GM21381 (cell line): ENCODE measurements at regions not wholly inside any gene's neighbourhood (a gene's known extent, or its start where the extent isn't known, plus 50 kb on each side); places are given as distances from the start of the nearest gene placed in this dataset.
"Not testable (repeated sequence)": the region's sequence is repeated elsewhere in the genome, so short reads cannot be mapped to it uniquely, and the experiment has no call there.

Source experiments
- ATAC-seq: cut with Tn5 transposase; IDR thresholded peaks from one replicate; pipeline ENCODE4 v1.9.1; 2021; ENCODE audit warnings: mild to moderate bottlenecking, moderate library complexity; ENCODE audit not compliant: unreplicated experiment

DNA sequence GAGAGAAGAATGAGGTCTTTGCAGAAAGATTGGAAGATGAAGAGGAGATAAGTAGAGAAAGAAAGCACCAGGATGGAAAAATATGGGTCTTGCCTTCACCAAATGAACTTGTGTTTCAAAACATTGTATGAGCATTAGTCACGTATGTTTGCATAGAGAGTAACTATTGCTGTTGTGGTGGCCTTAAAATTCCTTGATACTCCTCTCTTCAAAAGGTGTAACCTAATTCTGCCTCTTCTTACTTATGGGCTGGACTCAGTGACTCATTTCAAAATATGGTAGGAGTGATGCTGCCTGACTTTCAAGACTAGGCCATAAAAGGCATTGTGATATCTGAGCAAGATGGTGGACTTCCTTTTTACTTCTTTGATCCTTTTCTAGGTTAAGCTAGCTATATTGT, 228.7 kb upstream of the ZNF385D start:
- ATAC-seq: no peak

DNA sequence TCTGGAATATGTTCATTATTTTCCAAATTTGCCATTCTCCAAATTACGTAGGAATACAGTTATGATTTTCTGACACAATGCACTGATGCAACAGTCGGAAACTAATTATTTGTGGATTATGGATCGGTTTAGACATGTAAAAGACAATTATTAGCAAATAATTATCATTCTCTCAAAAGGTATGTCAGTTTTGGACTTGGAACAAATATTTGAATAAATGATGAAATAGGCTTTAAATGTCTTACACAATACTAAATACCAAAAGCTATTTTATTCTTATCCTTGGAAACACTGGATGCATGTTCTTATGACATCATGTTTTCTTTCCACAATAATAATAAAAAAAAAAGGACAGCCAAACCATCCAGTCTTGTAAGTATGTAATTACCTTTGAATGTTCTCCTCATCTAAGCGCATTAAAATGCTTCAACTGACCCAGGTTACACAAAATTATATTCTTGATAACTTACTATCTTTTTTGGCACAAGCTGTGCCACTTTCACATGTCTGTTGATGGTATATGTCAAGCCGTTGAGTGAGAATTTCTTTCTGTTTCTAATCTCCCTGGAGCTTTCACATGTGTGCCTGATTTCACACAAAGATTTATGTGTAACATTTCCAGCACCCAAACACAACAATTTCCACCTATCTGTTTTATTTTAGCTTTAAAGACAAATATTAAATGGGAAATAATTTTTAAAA, 238.5 kb upstream of the ZNF385D start:
- ATAC-seq: no peak

DNA sequence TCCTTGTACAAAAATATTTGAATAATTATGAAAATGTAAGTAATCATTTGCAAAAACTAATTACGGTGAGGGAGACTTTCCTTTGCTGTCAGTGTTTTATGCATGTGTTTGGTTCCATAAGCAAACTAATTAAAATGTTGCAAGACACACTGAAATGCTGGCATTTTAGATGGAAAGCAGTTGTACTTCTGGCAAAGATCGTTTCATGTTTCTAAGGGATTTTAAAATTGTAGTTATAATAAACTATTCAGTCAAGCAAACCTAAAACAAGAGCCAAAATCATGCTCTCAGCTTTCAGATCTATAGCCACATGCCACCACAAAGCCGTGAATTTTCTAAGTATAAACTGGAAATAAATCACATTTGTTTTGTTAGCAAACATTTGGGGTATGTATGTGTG, 240.1 kb upstream of the ZNF385D start:
- no peak for ATAC-seq

DNA sequence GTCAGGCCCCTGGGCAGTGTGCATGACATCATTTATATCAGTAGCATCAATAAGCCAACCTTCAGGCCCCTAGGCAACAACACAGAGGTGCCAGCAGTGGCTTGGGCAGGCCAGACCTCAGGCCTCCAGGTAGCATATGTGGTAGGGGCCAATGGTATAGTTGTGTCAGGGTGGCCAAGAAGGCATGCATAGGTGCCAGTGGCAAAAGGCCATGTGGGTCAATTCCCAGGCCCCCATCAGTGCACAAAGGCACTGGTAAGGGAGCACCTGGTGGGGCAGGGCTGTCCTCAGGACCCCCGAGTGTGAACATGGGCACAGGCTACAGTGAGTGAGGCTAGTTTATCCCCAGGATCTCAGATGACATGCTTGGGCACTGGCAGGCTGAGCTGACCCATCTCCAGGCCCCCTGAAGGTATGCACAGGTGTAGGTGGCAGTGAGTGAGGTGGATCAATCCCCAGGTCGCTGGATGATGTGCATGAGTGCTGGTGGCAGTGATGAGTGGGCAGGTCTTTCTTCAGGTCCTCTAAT, 244.1 kb upstream of the ZNF385D start:
- no peak for ATAC-seq

DNA sequence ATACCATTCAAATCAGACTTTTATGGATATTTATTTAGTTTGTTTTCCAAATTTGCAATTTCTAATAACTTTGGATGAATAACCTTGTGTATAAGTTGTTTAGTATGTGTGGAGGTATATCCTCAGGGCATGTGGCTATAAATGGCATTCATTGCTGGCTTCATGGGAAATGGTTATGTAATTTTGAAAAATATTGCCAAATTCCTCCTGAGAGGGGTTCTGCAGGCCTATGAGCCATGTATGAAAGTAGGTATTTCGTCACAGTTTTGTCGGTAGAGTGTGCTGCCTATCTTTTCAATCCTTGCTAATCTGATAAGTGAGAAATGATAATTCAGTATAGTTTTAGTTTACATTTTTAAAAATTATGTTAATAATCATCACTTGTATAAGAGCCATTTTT, 256.4 kb upstream of the ZNF385D start:
- no peak for ATAC-seq

DNA sequence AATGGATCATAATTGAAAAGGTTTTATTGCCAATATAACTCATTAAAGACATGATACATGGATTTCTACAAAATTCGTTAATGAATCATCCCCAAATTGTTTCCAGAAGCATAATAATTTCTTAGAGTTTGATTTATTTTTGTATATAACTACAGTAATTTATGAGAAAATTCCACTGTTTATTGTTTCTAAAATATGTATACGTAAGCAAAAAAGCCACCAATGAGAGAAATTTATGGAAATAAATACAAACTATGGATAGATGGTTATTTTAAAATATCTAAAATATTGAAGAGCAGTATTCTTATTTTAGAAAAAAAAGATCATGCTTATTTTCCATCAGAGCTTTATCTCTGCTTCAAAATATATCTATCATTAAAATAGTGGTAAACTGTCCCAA, 260.0 kb upstream of the ZNF385D start:
- ATAC-seq: no peak

DNA sequence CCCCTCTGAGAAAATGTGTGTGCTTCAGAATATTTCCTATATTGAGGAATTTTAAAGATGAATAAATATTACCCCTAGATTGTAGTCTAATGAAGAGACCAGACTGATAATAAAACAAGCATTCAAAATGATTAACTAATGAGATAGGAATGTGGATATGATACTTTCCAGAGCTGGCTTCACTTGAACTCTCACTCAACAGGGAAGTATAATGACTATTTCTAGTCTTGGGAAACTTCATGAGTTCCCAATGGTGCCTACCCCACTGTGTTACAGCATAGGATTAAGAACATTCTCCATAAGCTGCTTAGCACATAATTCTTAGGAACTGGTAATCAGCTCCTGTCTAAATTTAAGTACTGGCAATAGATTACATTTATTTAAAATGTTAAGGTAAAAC, 261.5 kb upstream of the ZNF385D start:
- no peak for ATAC-seq

DNA sequence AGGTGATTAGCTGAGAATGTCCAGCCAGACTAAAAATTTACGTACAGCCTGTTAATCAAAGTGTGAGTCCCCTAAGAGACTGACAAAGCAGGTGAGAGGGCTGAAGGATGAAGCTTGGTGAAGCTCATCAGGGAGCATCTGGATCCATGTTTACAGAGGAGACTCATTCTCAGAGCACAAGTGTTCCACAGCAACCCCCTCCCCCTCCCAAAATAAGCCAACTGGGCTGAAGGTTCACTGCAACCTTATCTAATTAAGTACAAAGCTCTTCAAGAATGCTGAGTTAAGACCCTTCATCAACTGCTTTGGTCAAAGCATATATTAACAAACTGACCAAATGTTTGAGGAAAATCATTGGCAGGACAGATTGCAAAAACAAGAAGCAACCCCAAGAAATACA, 262.6 kb upstream of the ZNF385D start:
- no peak for ATAC-seq

DNA sequence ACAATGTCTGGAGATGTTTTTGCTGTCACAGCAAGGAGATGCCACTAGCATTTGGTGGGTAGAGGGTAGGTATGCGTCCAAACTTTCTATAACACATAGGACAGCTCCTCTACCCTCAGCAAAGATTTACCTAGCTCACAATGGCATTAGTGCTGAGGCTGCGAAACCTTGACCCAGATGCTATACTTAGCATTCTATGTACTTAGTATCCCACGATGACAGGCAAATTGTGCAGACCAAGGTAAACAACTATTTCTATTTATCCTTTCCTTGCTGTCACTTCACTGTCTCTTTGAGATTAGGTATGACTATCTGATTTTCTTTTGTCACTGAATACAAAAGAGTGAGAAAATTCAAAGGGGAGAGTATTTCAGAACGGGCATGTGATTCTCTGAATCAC, 265.2 kb upstream of the ZNF385D start:
- no peak for ATAC-seq

DNA sequence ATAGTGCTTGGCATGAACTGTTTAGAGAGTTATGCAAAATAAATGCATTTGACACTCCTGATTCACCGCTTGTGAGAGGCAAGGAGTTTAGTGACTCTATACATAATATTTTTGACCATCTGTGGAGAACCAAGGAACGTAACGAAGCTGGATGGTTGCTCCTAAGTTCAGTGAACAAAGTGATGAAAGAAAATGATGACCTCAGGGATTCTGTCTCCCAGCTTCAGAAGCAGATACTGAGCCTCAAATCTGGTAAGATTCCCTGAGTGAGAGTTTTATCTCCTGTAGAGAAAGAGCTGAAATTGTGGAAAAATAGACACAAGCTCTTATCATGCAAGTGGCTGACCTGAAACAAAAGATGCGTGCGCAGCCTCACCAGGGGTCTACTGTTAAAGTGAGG, 273.6 kb upstream of the ZNF385D start:
- not testable (repeated sequence) for ATAC-seq

DNA sequence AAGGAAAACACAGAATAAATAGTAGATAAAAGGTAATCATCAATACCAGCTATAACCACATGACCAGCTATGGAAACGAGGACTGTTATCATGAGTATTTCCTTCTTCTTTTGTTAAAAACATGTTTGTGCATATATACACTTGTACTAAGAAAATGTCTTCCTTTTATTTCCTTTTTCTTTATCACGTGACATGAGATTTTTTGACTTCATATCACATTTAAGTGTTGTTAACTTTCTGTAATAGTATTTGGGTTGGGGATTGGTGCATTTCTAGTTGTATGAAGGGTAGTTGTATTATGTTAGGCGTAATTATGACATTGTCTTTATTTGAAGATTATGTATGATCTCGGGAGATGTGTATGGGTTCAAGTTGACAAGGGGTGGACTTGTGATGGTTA, 278.5 kb upstream of the ZNF385D start:
- no peak for ATAC-seq

DNA sequence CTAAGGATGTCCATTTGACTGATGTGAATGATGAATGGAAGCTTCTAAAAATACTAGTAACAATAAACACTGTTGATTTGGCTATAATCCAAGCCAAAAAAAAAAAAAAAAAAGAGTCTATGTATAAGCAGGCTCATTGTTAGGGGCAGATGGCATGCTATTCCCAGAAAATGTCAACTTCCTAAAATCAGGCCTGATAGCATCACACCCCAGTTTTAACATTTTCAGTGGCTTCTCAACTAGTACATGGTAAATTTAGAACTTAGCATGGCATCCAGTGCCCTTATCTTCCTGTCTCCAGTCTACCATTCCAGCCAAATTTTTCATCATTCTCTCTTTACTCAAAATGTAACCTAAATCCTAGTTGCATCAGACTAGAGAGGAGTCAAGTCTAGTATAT, 288.2 kb upstream of the ZNF385D start:
- no peak for ATAC-seq

DNA sequence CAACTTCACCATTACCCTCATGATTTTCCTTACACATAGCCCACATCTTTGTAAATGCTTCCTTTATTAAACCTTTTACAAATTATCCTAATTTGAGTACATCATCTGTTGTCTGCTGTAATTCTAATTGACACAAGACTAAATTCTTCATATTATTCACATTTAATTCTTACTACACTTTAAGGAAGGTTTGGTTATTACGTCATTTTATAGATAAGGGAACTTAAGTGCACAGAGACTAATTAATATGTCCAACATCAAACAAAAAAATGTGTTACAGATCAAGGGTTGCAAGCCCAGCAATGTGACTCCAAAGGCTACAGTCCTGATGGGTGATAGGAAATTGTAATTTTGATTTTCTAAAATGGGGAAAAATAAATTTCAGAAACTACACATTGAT, 289.1 kb upstream of the ZNF385D start:
- no peak for ATAC-seq

DNA sequence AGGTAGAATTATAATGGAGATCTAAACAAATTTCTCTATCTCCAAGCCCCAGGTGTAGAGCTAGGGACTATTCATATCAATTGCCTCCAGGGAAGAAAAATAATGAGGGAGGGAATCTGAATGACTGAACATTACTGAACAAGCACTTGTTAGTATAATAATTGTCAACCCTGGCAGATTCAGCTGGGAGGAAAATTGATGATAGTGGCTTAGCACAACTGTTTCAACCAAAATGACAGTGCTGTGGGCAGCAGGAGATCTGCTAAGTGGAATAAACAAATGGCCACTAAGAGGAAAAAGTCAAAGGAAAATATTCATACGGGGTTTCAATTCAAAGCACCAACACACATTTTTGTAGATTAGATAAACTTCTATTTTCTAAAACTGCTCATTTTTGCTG, 294.9 kb upstream of the ZNF385D start:
- ATAC-seq: no peak

DNA sequence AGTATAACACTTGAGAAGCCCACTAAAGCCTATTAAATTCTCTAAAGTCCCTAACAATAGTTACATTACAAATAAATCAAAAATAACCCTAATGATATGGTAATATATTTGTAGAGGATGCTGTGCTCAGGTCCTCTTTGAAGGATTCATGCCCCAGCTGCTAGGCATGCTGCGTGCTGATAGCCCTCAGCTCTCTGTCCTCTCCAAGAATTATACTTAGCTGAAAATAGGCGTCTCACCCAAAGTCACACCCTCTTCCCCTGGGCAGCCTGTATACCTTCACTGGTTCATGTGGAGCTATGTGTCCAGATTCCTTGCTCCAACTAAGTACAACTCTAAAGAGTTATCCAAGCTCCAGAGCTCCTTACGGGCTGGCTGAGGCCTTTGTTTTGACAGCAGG, 312.5 kb upstream of the ZNF385D start:
- ATAC-seq: no peak

DNA sequence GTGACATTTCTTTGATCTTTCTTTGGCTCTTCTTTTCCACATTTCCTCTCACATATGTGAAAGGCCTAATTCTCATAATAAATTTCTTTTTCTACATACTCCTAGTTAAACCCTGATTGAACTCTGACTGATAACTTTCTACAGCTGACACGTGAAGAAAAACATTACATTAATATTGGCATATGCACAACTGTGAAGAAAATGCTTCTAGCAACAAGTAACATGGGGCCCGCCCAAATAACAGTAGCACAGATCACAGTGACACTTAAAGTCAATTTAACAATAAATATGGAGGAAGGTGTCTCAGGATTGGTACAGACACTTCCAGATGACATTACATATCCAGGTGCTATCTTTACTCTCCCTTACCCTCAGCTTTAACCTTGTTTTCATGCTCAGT, 317.6 kb upstream of the ZNF385D start:
- ATAC-seq: no peak

DNA sequence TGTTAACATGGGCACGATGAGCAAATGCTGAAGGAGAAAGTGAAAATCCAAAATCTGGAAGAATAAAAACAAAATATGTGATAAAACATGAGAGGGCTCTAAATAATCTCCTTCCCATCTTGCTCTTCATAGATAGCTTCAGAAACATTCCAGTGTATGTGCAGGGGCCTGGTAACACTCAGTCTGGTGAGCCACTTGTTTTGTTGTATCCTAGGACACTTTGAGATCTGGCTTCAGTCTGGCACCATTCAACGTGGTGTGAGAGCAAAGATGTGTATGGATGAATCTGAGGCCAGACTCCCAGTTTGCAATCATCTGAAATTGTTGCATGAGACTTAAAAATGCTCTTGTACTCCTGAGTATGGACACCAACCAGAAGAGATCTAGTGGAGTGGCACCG, 337.2 kb upstream of the ZNF385D start:
- ATAC-seq: no peak

DNA sequence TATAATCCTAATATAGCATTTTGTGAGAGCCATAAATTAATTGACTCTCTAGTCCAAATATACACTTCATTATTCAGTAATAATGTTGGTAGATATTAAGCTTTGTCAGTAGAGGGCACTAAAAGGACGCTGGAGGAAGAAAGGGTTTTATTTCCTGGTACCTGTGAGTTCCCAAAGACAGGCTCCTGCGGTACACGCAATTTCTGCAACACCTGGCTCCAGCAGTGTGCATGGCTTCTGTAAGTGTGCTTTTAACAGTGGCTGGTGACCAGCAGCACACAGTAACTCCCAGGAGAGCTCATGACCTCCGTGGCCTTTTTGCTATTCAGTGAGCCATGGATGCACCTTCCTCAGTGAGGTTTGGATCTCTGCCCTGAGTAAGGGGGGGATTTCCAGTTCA, 338.3 kb upstream of the ZNF385D start:
- peak; percentile 76 for ATAC-seq

DNA sequence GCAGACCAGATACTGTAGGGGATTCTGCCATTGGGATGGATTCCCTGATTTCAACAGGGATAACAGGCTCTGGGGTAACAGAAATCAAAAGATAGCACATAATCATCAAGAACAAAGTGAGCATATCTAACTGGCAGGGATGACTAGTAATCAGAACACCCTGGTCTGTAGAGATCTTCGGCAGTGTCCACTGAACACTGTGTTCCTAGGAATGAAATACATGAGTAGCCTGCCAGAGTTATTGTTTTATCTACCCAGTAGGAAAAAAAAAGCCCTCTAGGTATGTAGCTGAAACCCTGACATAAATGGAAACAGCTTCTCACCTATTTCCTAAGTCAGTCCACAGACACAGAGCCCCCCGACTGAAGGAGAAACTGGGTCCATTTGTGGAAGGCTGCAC, 340.3 kb upstream of the ZNF385D start:
- no peak for ATAC-seq

DNA sequence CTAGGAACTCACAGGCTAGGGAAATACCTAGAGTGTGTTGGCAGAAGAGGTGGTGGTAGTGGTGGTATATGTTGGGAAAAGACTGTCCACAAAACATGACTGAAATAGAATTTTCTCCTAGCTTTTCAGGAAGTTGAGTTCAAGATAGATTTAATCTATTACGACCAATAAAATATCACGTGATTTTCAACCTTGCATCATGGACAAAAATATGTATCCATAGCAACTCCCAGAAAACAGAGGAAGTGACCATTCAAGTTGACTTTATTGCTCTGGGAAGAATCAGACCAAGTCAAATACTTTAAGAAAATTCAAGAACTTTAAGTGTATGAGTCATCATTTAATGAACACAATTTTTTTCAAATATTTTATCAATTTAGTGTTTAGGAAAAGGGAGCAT, 347.0 kb upstream of the ZNF385D start:
- no peak for ATAC-seq

DNA sequence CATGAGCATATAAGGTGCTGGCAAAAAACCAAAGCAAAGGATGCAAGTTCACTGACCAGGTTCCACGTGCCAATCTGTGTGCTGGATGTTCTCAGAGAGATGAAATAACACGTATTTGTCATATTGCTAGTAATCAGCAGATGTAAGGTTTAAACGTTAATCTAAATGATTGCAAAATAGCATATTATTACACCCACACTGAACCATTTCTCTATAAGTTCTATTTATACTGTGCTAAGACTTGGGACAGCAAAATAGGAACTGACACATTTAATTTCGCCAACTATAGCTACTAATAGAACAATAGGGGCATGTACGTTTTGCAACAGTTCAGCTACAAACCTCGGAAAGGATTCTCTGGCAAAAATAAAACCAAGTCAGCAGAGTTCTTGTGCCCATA, 350.3 kb upstream of the ZNF385D start:
- ATAC-seq: no peak

DNA sequence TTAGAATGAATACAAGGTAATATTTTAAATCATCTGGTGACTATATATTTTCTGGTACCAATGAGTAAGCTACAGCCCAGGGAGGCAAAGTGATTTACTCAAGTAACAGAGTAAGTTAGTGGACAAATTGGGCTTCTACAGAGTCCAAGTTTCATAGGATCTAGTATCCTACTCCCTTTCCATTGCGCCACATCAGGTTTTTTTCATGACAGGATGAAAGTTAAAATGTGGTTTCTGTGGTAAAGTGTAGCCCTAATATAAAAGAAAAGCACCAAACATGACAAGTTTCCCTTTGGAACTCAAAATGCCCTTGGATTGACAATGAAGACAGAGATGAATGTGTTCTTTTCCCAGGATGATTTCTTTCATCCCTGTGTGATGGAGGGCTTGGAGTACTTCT, 350.8 kb upstream of the ZNF385D start:
- ATAC-seq: no peak

DNA sequence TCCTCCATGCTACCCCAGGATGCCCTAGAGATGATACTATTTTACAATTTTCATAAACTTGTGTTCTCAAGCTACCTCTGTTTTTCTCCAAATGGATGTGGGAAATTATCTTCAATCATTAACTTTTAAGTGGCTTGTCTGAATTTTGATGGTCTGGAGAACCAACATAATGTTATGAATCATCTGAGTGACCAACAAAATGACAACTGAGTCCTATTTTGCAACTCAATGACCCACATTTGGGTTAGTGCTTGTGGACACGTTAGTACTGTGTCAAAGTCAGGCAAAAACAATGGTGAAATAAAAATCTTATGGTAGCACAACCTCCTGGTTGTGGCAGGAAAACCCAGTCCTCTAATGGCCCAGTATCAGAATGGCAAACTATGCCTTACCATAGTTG, 352.4 kb upstream of the ZNF385D start:
- no peak for ATAC-seq
